Naive thymus-derived CD4-positive, alpha-beta T cell (primary cell): ENCODE measurements at regions not wholly inside any gene's neighbourhood (a gene's known extent, or its start where the extent isn't known, plus 50 kb on each side); places are given as distances from the start of the nearest gene placed in this dataset.

Experiments used
- ATAC-seq: fragments of 150-1000 bp; cut with Tn5 transposase; 2 replicates; pipeline ENCODE4 v1.10.0; 2021; ENCODE audit warnings: mild to moderate bottlenecking, moderate library complexity
- CTCF ChIA-PET: fragments of 350-600 bp; sonication (Branson Sonifier 250); formaldehyde crosslinking; loops from one replicate; lab custom pipeline; 2021; ENCODE audit warnings: antibody characterized with exemption; lab: Charles Lee
- POLR2A ChIA-PET: fragments of 350-600 bp; sonication (Branson Sonifier 250); formaldehyde crosslinking; loops from one replicate; lab custom pipeline; 2021; ENCODE audit warnings: antibody characterized with exemption, inconsistent platforms; lab: Charles Lee
- DNase-seq, 9 donors: peaks; one replicate each; pipeline versions ENCODE4 v3.0.0 to v3.0.0-alpha.2; 2020 to 2022; ENCODE audit warnings: mixed read lengths in 1 of 9
- H3K27ac ChIP-seq: one replicate; pipeline ENCODE4 v1.7.0; 2013; ENCODE audit warnings: mild to moderate bottlenecking, low read depth, low read length, moderate library complexity
- H3K27me3 ChIP-seq, 2 donors: one replicate each; pipeline ENCODE4 v1.7.0; 2013; ENCODE audit warnings: low read length in 2 of 2, mild to moderate bottlenecking in 2 of 2, moderate library complexity in 2 of 2; ENCODE audit not compliant: control insufficient read depth in 2 of 2, insufficient read depth in 2 of 2
- H3K36me3 ChIP-seq, 3 experiments: 1 replicate in 2 of 3; 2 replicates in 1 of 3; pipeline ENCODE4 v1.7.0; 2013; ENCODE audit warnings: low read length in 3 of 3, mild to moderate bottlenecking in 3 of 3, moderate library complexity in 1 of 3; ENCODE audit not compliant: insufficient read depth in 3 of 3, control insufficient read depth in 2 of 3
- H3K4me1 ChIP-seq, 2 donors: one replicate each; pipeline ENCODE4 v1.7.0; 2013; ENCODE audit warnings: low read length in 2 of 2, mild to moderate bottlenecking in 2 of 2, moderate library complexity in 1 of 2; ENCODE audit not compliant: control insufficient read depth in 2 of 2, insufficient read depth in 2 of 2
- H3K4me3 ChIP-seq: 2 replicates; pipeline ENCODE4 v1.7.0; 2013; ENCODE audit warnings: mild to moderate bottlenecking, low read length
- H3K9me3 ChIP-seq, 3 experiments: 1 replicate in 2 of 3; 2 replicates in 1 of 3; pipeline ENCODE4 v1.7.0; 2013; ENCODE audit warnings: low read length in 3 of 3; ENCODE audit not compliant: control insufficient read depth in 2 of 3
- H3K27ac Mint-ChIP-seq, 9 donors: one replicate each; pipeline ENCODE4 v1.8.0; 2020 to 2022; ENCODE audit warnings: mixed read lengths in 9 of 9, mild to moderate bottlenecking in 8 of 9, moderate library complexity in 5 of 9, inconsistent platforms in 2 of 9
- H3K27me3 Mint-ChIP-seq, 5 donors: one replicate each; pipeline ENCODE4 v1.8.0; 2021 to 2022; ENCODE audit warnings: mixed read lengths in 5 of 5, mild to moderate bottlenecking in 1 of 5
- H3K36me3 Mint-ChIP-seq, 5 donors: one replicate each; pipeline ENCODE4 v1.8.0; 2020 to 2022; ENCODE audit warnings: mixed read lengths in 5 of 5, mild to moderate bottlenecking in 3 of 5, inconsistent platforms in 1 of 5
- H3K4me1 Mint-ChIP-seq, 7 donors: one replicate each; pipeline ENCODE4 v1.8.0; 2020 to 2022; ENCODE audit warnings: mixed read lengths in 7 of 7, mild to moderate bottlenecking in 3 of 7, inconsistent platforms in 1 of 7
- H3K4me3 Mint-ChIP-seq, 10 donors: one replicate each; pipeline ENCODE4 v1.8.0; 2020 to 2022; ENCODE audit warnings: mild to moderate bottlenecking in 10 of 10, mixed read lengths in 10 of 10, moderate library complexity in 6 of 10, inconsistent platforms in 2 of 10
- H3K9me3 Mint-ChIP-seq, 11 donors: one replicate each; pipeline ENCODE4 v1.8.0; 2020 to 2022; ENCODE audit warnings: mixed read lengths in 11 of 11, mild to moderate bottlenecking in 4 of 11, inconsistent platforms in 1 of 11, moderate library complexity in 1 of 11
- intact Hi-C, 2 donors: fragments of 100-400 bp; cut with micrococcal nuclease; formaldehyde crosslinking; loops; one replicate each; pipeline ENCODE4 v1.15.1; 2023

GRCh38 chr1:94721240-94721639, 98.9 kb upstream of the SLC44A3 start:
- Mint-ChIP-seq H3K4me1 (peaks cover 0 to 19% (median 0%) of the 10 kb centered on the region in 7 donors), H3K9me3 (peaks cover 0 to 1% (median 0%) of the 10 kb centered on the region in 11 donors), H3K36me3 (no peaks in the 10 kb centered on the region), H3K4me3 (no peak overlapping the region), H3K27ac (peak overlapping the region in 1 of 9 donors; percentile 27), H3K27me3 (peaks cover 5 to 52% (median 17%) of the 10 kb centered on the region in 5 donors)
- CTCF ChIA-PET, result no interaction called here
- Histone ChIP-seq H3K27ac (no peak overlapping the region), H3K4me3 (no peak overlapping the region), H3K9me3 (no peaks in the 10 kb centered on the region), H3K36me3 (no peaks in the 10 kb centered on the region), H3K4me1 (no peaks in the 10 kb centered on the region), H3K27me3 (no peaks in the 10 kb centered on the region)
- ATAC-seq, result peak; percentile 81
- POLR2A ChIA-PET, result no interaction called here
- DNase-seq, result no peak
- intact Hi-C loops, result no loop called here

DNA sequence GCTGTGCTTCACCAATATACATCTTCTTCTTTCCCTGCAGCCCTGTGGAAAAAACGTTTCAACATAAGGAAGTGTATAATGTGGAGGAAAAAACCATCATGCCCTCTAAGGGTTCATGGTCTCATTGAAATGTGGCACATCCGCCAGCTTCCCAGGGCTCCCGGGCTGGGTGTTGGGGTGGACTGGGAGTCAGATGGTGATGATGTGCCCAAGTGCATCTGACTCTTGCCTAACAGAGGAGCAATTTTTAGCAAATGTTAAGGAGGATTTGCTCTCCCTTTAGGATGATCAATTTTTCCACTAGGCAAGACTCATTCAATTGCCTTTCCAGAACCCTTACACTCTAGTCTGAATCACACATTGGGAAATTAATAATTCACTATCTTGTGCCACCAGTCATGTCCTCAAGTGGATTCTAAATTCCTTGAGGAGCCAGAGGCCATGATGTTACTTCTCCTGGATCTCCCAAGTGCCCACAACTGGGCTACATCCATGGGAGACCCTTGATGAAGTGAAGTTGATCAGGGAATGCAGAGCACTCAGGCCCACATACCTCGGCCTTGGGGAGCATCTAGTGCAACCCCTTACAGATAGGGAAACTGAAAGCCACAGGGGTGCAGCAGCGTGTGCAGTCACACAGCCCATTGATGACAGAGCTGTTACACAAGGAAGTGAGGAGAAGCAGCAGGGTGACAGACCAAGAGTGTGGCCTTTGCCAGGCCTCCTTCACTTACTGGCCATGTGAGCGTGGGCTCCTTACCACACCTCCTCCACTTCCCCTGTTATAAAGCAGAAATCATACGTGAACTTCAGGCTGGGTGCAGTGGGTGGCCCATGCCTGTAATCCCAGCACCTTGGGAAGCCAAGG, 100.0 kb upstream of the SLC44A3 start:
- peak overlapping the region in 1 of 10 donors; percentile 56 for H3K4me3 Mint-ChIP-seq
- Histone ChIP-seq H3K4me3 (no peak overlapping the region), H3K9me3 (no peaks in the 10 kb centered on the region), H3K27me3 (no peaks in the 10 kb centered on the region), H3K4me1 (no peaks in the 10 kb centered on the region), H3K27ac (no peak overlapping the region), H3K36me3 (no peaks in the 10 kb centered on the region)
- DNase-seq (no peak), ATAC-seq (peak; percentile 84)
- peaks cover 3 to 48% (median 15%) of the 10 kb centered on the region in 5 donors for H3K27me3 Mint-ChIP-seq
- H3K9me3 Mint-ChIP-seq, result peaks cover 0 to 1% (median 0%) of the 10 kb centered on the region in 11 donors
- intact Hi-C loops, result no loop called here
- peaks cover 0 to 19% (median 0%) of the 10 kb centered on the region in 7 donors for H3K4me1 Mint-ChIP-seq
- H3K36me3 Mint-ChIP-seq, result no peaks in the 10 kb centered on the region
- POLR2A ChIA-PET, result no interaction called here
- CTCF ChIA-PET, result no interaction called here
- H3K27ac Mint-ChIP-seq, result peak overlapping the region in 1 of 9 donors; percentile 63

- ATAC-seq (no peak), DNase-seq (no peak)
- H3K36me3 Mint-ChIP-seq, result no peaks in the 10 kb centered on the region
- H3K27me3 Mint-ChIP-seq, result peaks cover 0 to 29% (median 12%) of the 10 kb centered on the region in 5 donors
- H3K9me3 Mint-ChIP-seq, result no peaks in the 10 kb centered on the region
- intact Hi-C loops, result no loop called here
- no peaks in the 10 kb centered on the region for H3K36me3 ChIP-seq
- H3K27me3 ChIP-seq, result no peaks in the 10 kb centered on the region
- no peak overlapping the region for H3K27ac Mint-ChIP-seq
- no peaks in the 10 kb centered on the region for H3K4me1 ChIP-seq
- H3K4me1 Mint-ChIP-seq, result peaks cover 0 to 20% (median 0%) of the 10 kb centered on the region in 7 donors
- H3K4me3 ChIP-seq, result no peak overlapping the region
- CTCF ChIA-PET, result no interaction called here
- POLR2A ChIA-PET, result no interaction called here
- no peak overlapping the region for H3K27ac ChIP-seq
- H3K9me3 ChIP-seq, result no peaks in the 10 kb centered on the region
- no peak overlapping the region for H3K4me3 Mint-ChIP-seq
These were observed 103.2 kb upstream of the SLC44A3 start for GRCh38 chr1:94716965-94717364.

DNA sequence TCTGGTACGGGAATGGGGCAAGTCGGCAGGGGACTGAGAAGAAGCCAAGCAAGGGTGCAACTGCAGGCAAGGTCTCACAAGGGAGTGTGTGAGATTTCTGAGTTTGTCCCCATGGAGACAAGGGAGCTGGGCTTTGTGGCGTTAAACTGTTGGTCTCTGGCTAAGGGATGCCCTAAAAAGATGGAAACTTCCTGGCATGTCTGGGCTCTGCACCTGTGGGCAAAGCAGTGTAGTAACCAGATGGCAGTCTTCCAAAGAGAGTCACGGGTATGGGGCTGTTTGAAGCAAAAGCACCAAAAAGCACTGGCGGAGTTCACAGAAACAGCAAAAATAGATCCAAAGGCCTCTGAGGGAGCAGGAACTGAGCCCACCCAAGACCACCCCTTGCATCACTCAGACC, 104.8 kb upstream of the SLC44A3 start:
- H3K27ac ChIP-seq, result no peak overlapping the region
- H3K9me3 Mint-ChIP-seq, result no peaks in the 10 kb centered on the region
- intact Hi-C loops, result no loop called here
- ChIA-PET CTCF (no interaction called here), POLR2A (no interaction called here)
- H3K36me3 ChIP-seq, result no peaks in the 10 kb centered on the region
- no peaks in the 10 kb centered on the region for H3K4me1 ChIP-seq
- H3K36me3 Mint-ChIP-seq, result no peaks in the 10 kb centered on the region
- peaks cover 0 to 8% (median 0%) of the 10 kb centered on the region in 7 donors for H3K4me1 Mint-ChIP-seq
- peaks cover 3 to 25% (median 7%) of the 10 kb centered on the region in 5 donors for H3K27me3 Mint-ChIP-seq
- H3K4me3 ChIP-seq, result no peak overlapping the region
- ATAC-seq, result no peak
- no peaks in the 10 kb centered on the region for H3K27me3 ChIP-seq
- no peaks in the 10 kb centered on the region for H3K9me3 ChIP-seq
- H3K27ac Mint-ChIP-seq, result no peak overlapping the region
- H3K4me3 Mint-ChIP-seq, result no peak overlapping the region
- no peak for DNase-seq

DNA sequence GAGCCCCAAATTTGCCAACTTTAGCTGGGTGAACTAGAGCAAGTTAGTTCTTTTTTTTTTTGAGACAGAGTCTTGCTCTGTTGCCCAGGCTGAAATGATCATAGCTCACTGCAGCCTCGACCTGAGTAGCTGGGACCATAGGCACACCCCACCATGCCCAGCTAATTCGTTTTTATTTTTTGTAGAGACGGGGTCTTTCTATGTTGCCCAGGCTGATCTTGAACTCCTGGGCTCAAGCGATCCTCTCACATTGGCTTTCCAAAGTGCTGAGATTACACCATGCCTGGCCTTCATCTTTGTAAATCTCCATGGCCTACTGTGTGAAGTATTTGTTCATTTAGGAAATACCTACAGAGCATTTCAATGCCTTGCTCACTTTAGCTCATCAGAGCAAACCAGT, 105.6 kb upstream of the SLC44A3 start:
- DNase-seq (no peak), ATAC-seq (no peak)
- H3K4me3 Mint-ChIP-seq, result no peak overlapping the region
- POLR2A ChIA-PET, result no interaction called here
- H3K36me3 ChIP-seq, result no peaks in the 10 kb centered on the region
- H3K27ac ChIP-seq, result no peak overlapping the region
- H3K9me3 Mint-ChIP-seq, result no peaks in the 10 kb centered on the region
- no peaks in the 10 kb centered on the region for H3K4me1 ChIP-seq
- no peaks in the 10 kb centered on the region for H3K36me3 Mint-ChIP-seq
- peaks cover 0 to 8% (median 0%) of the 10 kb centered on the region in 7 donors for H3K4me1 Mint-ChIP-seq
- CTCF ChIA-PET, result no interaction called here
- H3K27me3 ChIP-seq, result no peaks in the 10 kb centered on the region
- no peak overlapping the region for H3K27ac Mint-ChIP-seq
- intact Hi-C loops, result no loop called here
- no peaks in the 10 kb centered on the region for H3K9me3 ChIP-seq
- H3K27me3 Mint-ChIP-seq, result peaks cover 3 to 20% (median 7%) of the 10 kb centered on the region in 5 donors
- no peak overlapping the region for H3K4me3 ChIP-seq

- peaks cover 3 to 20% (median 7%) of the 10 kb centered on the region in 5 donors for H3K27me3 Mint-ChIP-seq
- H3K4me1 Mint-ChIP-seq, result peaks cover 0 to 8% (median 0%) of the 10 kb centered on the region in 7 donors
These were observed 106.0 kb upstream of the SLC44A3 start for GRCh38 chr1:94714152-94714551.

More at GRCh38 chr1:94714152-94714551, 106.0 kb upstream of the SLC44A3 start:
- Histone ChIP-seq H3K4me3 (no peak overlapping the region), H3K27ac (no peak overlapping the region), H3K27me3 (no peaks in the 10 kb centered on the region), H3K4me1 (no peaks in the 10 kb centered on the region), H3K36me3 (no peaks in the 10 kb centered on the region), H3K9me3 (no peaks in the 10 kb centered on the region)
- Mint-ChIP-seq H3K27ac (no peak overlapping the region), H3K9me3 (no peaks in the 10 kb centered on the region), H3K36me3 (no peaks in the 10 kb centered on the region), H3K4me3 (no peak overlapping the region)
- ATAC-seq, result no peak
- no peak for DNase-seq
- CTCF ChIA-PET, result no interaction called here
- POLR2A ChIA-PET, result no interaction called here
- intact Hi-C loops, result no loop called here
